ENCODE measurements at regions not wholly inside any gene's neighbourhood (a gene's known extent, or its start where the extent isn't known, plus 50 kb on each side); places are given as distances from the start of the nearest gene placed in this dataset.

- Mint-ChIP-seq H3K27me3 (peaks cover 11% of the 10 kb centered on the region), H3K4me3 (ENCODE audit: low read depth) (no peak overlapping the region), H3K9me3 (ENCODE audit: low read depth) (no peaks in the 10 kb centered on the region), H3K27ac (no peak overlapping the region), H3K36me3 (ENCODE audit: insufficient read depth) (no peaks in the 10 kb centered on the region), H3K4me1 (ENCODE audit: low read depth) (peaks cover 3% of the 10 kb centered on the region)
- DNase-seq (ENCODE audit: low spot score, unreplicated experiment), result no peak
- no peak for TF ChIP-seq CTCF (IDR thresholded peaks at IDR 0.05; ENCODE audit: unreplicated experiment)
These were observed 139.8 kb upstream of the ERCC6L2 start for GRCh38 chr9:95735701-95736100.

GRCh38 chr9:95733741-95734666, 141.5 kb upstream of the ERCC6L2 start:
- no peaks in the 10 kb centered on the region for H3K36me3 Mint-ChIP-seq (ENCODE audit: insufficient read depth)
- H3K9me3 Mint-ChIP-seq (ENCODE audit: low read depth), result no peaks in the 10 kb centered on the region
- no peak for TF ChIP-seq CTCF (IDR thresholded peaks at IDR 0.05; ENCODE audit: unreplicated experiment)
- DNase-seq (ENCODE audit: low spot score, unreplicated experiment), result no peak
- H3K4me1 Mint-ChIP-seq (ENCODE audit: low read depth), result peaks cover 3% of the 10 kb centered on the region
- H3K4me3 Mint-ChIP-seq (ENCODE audit: low read depth), result no peak overlapping the region
- peaks cover 8% of the 10 kb centered on the region for H3K27me3 Mint-ChIP-seq
- no peak overlapping the region for H3K27ac Mint-ChIP-seq

- Mint-ChIP-seq H3K27me3 (peaks cover 8% of the 10 kb centered on the region), H3K36me3 (ENCODE audit: insufficient read depth) (peaks cover 3% of the 10 kb centered on the region), H3K9me3 (ENCODE audit: low read depth) (peaks cover 3% of the 10 kb centered on the region), H3K4me3 (ENCODE audit: low read depth) (no peak overlapping the region), H3K27ac (no peak overlapping the region), H3K4me1 (ENCODE audit: low read depth) (peaks cover 3% of the 10 kb centered on the region)
- TF ChIP-seq CTCF (IDR thresholded peaks at IDR 0.05; ENCODE audit: unreplicated experiment), result no peak
- no peak for DNase-seq (ENCODE audit: low spot score, unreplicated experiment)
These were observed 142.4 kb upstream of the ERCC6L2 start for GRCh38 chr9:95732802-95733688.

GRCh38 chr9:95731876-95732275, 143.6 kb upstream of the ERCC6L2 start:
- Mint-ChIP-seq H3K4me1 (ENCODE audit: low read depth) (peaks cover 3% of the 10 kb centered on the region), H3K4me3 (ENCODE audit: low read depth) (no peak overlapping the region), H3K27ac (no peak overlapping the region), H3K27me3 (peaks cover 8% of the 10 kb centered on the region), H3K36me3 (ENCODE audit: insufficient read depth) (peaks cover 3% of the 10 kb centered on the region), H3K9me3 (ENCODE audit: low read depth) (peaks cover 3% of the 10 kb centered on the region)
- no peak for TF ChIP-seq CTCF (IDR thresholded peaks at IDR 0.05; ENCODE audit: unreplicated experiment)
- no peak for DNase-seq (ENCODE audit: low spot score, unreplicated experiment)

DNA sequence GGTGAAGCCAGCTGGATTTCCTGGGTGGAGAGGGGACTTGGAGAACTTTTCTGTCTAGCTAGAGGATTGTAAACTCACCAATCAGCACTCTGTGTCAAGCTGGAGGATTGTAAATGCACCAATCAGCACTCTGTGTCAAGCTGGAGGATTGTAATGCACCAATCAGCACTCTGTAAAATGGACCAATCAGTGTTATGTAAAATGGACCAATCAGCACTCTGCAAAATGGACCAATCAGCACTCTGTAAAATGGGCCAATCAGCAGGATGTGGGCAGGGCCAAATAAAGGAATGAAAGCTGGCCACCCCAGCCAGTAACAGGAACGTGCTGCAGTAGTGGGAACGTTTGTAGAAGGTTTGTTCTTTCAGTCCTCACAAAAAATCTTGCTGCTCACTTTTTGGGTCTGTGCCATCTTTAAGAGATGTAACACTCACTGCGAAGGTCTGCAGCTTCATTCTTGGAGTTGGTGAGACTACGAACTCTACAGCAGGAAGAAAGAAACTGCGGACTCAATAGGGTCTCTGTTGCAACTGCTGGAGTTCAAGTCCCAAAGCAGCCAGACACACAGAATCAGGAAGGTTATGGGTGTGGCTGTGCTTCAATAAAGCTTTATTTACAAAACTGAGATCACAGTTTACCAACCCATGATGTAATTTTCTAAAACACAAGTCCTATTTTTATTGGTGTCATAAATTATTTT, 145.7 kb upstream of the ERCC6L2 start:
- H3K36me3 Mint-ChIP-seq (ENCODE audit: insufficient read depth), result peaks cover 3% of the 10 kb centered on the region
- TF ChIP-seq CTCF (IDR thresholded peaks at IDR 0.05; ENCODE audit: unreplicated experiment), result no peak

More for the DNA sequence above, 145.7 kb upstream of the ERCC6L2 start:
- Mint-ChIP-seq H3K9me3 (ENCODE audit: low read depth) (peaks cover 3% of the 10 kb centered on the region), H3K27ac (no peak overlapping the region), H3K27me3 (peaks cover 3% of the 10 kb centered on the region), H3K4me1 (ENCODE audit: low read depth) (peaks cover 3% of the 10 kb centered on the region), H3K4me3 (ENCODE audit: low read depth) (no peak overlapping the region)
- no peak for DNase-seq (ENCODE audit: low spot score, unreplicated experiment)
